ENCODE measurements at regions not wholly inside any gene's neighbourhood (a gene's known extent, or its start where the extent isn't known, plus 50 kb on each side); places are given as distances from the start of the nearest gene placed in this dataset.

DNA sequence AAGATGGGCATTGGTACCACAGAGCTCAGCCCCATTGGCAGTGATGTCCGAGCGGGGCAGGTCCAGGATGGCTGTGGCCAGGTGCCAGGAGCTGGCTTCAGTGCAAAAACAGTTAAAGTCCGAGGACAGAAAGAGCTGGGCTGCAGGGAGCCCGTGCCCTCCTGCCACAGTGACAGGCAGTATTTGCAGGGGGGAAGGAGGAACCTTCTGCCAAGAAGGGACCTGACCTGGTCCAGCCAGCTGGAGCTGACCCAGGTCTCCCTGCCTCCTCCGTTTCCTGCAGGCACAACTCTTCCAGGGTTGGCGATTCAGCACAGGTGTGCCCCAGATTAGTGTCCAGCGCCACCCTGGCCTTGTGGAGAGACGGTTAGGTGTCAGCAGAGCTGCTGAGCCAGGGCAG is 199.0 kb downstream of the ENGASE start:
- DNase-seq = no peak

DNA sequence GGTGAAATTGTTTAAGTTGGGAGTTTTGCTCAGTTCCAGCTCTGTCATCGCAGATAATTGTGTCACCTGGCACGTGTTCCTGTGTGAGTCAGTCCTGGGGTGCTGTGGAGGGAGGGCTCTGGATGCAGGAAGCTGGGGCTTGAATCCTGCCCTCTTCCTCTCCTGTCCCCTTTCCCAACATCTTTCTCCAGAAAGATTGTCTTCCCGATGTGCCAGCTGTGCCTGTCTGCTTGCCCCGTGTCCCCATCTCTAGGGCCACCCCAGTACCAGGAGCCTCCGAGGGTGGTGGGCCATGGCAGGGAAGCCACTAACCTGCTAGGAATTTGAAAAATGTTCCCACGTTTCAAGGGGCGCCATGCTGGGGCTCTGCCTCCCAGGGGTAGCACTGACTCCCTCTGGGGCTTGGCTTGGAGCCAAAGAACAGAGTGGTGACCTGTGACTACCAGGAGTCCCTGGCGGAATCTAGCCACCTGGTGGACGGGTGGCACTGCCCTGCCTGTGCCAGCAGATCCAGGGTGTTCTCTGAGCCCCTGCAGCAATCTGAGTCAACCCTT is 198.1 kb downstream of the ENGASE start:
- no peak for DNase-seq

DNA sequence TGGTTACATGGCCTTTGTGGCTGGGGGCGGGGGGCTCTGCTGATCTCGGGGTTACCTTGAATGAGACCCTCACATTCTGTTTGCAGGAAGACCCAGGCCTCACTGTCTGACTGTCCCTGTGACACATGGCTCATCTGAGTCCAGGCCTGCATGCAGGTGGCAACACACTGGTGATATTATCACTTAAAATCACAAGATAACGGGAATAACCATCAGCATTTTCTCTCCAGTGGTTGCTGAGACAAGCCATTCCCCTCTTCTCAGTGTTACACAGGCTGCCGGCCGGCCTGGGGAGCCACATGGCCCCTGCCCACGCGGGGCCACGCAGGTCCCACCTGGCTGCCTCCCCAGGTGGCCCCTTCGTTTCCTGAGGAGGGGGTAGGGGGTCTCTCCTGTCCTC is 197.6 kb downstream of the ENGASE start:
- DNase-seq = no peak

DNA sequence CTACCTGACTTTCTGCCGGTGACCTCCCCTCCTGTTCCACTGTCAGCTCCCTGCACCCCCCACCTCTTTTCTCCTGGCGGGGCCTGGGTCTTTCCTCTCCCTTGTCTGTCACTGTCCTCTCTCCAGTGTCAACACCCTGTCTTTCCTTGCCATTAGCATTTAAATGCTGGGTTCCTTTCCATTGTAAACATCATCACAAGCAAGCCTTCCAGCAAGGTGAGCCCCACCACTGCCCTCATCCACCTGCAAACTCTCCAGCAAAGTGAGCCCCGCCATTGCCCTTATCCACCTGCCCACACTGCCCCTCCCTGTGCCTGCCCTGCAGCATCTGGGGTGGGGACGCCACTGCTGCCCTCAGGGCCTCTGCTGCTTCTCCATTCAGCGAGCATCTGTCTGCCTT is 195.0 kb downstream of the ENGASE start:
- DNase-seq = no peak

DNA sequence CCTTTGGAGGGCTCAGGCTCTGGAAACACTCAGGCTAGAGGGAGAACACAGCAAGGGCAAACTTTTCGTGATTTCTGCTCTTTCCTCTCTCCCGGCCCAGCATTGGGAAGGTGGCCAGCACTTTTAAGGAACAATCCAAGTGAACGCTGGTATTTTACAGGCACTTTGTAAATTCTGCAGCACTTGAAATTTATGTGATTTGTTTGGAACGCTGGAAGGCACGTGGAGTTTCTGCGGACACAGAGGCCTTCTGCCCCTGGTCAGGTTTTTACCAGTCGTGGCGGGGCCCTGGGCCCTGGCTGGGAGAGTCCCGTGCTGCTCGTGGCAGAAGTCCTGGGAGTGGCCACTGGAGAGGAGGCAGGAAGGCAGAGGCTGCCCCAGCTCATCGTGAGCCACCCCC is 188.6 kb downstream of the ENGASE start:
- DNase-seq = no peak

DNA sequence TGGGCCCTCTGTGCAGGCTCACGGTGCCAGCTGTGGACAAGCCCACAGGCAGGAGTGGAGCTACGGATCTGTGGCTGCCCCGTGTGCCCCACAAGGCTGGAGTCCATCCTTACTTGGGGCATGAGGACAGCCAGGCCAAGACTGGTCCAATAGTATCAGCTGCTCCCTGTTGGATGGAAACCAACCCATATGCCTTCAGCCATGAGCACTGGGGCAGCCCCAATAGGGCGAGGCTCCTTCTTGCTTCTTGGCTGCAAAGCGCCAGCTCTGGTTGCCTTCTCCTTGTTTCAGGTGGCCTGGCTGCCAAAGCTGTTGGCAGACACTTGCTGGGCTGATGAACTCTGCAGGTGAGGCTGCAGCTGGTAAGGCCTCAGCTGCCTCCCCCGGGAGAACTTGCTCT is 188.0 kb downstream of the ENGASE start:
- no peak for DNase-seq

DNA sequence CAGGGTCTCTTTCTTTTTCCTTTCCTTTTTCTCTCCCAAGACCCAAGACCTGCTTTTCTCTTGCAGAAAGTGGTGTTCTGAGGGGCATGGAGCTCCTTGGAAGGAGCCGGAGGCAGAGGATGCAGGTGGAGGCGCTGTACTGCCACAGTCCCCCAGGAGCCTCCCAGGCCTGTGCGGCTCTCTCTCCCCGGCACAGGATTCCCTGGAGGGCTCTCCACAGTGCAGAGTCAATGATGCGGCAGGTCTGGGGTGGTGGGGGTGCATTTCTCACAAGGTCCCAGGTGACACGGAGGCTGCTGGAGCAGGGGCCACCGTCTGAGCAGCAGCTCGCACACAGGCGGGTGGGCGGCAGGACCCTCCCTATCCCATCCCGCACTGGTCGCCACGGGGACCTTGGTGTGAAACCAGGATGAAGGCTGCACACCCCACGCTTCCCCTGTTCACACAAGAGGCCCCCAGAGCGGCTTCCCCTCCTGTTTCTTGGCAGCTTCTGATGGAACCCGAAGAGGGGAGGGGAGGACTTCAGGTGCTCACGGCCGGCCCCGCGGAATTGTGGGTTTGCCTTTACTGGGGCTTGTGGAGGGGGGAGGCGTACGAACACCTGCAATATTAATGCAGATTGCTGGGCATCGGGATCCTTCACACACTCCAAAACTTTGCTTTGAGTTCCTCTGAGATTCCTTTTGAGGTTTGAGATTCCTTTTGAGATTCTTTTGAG is 186.9 kb downstream of the ENGASE start:
- no peak for DNase-seq

DNA sequence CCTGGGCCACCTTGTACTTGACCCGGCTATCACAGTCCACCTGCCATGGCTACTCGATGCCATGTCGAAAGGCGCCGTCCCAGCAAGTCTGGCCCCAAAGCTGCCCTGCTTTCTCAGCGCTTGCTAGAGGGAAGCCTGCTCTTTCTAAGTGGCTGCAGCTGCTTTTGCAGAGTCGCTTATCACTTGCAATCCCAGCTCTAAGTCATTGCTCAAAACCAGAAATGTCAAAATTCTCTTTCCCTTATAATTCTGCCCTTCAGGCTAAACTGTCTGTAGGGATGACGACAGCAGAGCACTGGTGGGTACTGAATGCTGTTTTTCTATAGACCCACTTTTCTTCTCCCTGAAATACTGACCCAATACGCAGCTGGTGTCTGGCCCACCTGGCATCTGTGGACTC is 184.2 kb downstream of the ENGASE start:
- DNase-seq = no peak

DNA sequence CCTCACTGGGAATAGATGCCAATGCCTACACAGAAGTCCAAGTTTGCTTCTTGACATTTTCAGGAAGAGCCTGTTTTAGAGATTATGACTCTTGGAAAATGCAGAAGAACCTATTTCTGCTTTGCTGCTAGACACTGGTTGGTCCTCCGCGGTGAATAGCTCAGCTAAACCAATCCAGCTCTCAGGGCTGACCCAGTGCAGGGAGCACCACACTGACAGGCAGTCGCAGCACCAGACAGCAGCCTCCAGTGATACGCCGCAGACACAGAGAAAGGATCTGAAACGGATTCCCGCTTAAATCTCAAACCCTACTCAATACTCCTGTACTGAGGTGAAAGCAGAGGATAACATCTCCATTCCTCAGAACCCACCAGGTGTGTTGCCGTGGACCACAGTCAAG is 183.4 kb downstream of the ENGASE start:
- no peak for DNase-seq

DNA sequence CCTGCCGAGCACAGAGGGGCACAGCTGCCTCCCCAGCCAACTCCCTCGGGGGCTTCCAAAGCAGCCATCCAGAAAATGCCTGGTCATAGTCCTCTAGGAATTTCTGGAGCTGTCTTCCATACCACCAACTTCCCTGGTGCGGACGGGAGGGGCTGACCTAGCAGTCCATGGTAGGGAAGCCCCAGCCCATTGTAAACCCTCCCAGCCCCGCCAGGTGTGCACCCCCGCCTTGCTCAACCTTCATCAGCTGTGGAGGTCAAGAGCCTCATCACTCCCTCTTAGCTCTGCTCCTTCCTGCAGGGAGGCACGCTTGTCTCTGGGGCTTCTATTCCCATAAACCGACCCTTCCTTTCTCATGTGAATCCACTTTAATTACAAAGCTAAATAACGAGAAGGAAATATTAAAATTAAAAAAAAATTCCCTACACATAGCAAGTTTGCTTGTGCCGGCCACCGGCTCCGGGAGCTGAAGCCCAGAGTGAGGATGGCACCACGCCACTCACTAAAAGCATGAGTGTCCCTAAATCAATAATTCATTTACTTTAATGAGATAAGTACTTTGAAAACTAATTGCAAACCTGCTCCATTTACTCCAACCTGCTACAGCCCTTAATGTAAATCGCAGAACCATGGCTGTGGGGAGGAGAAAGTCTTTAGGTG is 181.4 kb downstream of the ENGASE start:
- DNase-seq = no peak

DNA sequence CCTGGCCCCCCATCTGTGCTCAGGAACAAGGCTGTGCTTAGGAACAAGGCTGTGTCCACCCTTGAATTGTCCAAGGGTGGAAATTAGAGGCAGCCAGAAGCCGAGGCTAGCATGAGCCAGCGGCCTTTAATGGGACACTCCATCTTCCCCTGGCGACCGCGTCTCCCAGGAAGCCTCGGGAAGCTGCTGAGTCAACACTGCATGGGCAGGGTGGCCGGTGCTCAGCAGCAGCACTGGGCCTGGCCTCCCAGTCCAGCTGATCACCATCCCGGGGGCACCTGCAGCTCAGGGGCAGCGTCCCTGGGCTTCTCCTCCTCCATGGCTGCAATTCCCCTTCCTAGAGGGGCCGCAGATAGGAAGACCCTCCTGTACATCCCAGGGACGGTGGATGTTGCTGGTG is 180.8 kb downstream of the ENGASE start:
- no peak for DNase-seq

DNA sequence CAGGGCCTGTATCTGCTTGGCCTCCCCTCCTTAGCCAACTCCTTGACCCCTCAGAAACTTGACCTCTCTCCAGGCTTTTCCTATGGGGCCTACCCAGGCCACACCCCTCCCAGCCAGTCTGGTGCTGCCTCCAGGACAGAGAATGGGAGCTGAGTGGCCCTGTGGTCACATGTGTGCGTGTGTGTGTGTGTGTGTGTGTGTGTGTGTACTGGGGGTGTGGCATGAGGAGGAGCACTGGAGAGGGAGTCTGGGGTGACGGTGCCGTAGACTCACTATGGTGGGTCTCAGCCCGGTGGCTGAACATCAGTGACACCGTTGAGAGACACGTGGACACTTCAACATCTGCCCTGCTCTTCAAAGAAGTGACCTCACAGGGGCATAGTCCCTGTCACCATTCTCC is 180.4 kb downstream of the ENGASE start:
- no peak for DNase-seq

DNA sequence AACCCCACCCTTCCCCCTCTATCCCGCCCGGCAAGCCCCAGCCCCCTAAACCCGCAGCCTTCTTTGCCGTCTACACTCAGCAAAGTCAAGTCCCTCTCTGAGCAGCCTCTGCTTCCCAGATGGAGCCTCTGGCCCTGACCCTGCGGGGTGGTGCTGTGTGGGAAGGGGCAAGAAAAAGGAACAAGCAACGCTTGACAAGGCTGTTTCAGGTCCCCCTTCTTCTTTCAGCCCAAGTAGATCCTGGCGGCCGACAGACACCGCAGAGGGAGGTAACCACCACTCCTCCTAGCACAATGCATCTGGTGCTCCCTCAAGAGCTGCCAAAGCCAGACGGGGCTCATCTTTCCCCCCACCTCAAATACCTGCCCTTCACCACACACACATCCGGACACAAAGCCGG is 178.3 kb downstream of the ENGASE start:
- DNase-seq = no peak

DNA sequence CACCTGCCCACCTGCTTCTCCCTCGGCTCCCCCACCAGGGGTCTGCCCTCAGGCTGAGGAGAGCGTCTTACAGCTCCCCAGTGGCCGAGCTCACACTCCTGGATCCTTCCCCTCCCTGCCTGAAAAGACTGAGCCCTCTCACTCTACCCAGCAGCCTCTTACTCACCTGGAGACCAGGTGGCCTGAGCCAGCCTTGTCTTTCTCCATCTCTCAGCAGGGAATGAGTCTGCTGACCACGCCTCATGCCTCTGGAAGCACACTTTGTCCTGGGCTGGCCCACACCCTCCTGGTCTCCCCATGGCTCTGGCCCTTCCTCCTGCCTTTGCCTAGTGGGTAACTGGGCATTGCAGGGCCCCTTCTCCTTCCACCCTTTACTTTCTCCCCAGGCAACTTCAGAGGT is 177.2 kb downstream of the ENGASE start:
- no peak for DNase-seq

DNA sequence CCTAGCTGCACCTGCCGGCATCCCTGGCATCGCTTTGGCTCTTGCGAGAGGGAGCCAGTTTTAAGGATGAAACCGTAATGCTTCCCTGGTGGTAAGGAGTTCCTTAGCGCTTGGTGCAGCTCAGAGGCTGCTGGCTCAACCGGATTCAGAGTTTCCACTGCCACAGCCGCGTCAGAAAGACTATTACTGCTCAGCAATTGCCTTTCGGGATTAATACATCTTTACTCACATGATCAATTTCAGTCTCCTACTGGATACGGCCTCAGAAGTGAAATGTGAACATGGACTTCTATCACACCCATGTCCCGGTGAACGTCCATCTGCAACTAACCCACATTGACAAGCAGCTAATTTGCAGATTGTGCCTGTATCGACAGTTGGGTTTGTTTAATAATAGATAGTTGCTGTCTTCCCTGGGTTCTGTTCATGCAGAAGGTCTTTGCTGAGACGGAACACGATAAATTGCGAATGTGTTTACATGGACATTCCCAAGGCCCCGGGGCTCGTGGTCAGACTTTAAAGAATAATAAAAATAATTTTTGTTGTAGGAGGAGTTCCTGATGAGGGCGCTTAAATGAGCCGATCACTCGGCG is 175.4 kb downstream of the ENGASE start:
- DNase-seq = no peak

DNA sequence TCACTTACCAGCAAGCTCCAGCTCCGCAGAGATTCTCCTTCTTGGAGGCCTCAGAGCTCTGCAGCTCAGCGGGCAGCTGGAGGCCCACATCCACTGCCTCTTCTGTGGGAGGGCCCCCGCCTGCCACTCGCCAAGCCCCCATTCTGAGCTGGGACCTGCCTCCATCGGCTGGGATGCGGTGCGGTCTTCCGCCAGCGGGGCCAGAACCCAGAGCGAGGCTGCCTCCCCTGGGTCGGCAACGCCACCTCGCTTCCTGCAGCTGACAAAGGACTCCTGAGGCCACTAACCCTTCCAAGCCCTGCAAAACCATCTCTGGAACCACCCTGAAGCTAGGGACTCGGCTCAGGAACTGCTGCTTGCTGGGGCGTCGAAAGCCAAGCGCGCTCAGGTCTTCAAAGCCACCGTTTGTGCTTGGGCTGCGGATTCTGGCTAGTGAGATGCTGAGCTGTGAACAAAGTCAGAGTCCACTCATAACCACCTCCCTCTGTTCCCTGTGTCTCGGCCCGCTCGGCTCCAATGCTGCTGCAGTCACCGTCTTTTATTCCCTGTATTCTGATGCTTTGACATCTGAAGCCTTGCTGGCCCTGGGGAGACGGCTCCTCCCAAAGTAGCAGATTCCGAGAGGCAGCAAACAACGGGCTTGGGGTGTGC is 174.3 kb downstream of the ENGASE start:
- no peak for DNase-seq

DNA sequence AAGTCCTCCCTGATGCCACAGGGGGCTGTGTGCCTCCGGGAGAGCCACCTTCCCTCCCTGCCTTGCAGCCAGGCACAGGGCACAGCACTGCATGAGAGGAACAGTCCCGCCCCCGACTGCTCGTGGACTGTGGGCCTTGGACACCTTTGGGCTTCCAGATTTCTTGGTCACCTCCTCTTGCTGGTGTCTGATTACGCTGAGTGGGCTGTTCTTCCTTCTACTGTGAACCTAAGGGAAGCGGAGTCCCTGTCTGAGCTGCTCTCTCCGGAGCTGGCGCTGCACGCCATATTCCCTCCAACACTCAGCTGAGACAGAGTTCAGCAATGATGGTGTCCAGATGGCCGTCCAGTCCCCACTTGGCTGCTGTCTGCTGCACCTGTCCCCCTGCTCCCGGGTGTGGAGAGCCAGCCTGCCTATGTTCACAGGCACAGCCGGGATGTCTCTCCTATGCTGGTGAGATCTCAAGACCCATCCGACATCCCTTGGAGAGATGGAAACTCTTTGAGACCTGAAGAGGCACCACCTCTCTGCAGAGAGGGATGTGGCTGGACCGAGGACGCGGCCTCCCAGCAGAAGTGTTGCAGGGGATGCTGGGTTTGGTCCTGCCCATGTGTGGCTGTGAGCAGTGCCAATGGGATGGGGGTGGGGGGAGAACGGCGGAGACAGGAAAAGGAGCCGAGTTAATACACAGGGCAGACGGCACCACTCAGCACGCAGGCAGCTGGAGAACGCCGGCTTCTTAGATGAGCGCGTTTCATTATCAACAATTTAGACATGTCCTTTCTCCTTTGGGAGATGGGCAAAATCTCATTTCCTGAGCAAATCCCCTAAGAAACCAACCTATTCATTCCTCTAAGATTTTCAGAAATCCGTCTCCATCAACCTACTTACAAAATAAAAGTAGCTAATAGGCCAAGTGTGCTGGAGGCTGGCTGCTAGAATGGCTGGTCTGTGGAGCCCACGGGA is 171.9 kb downstream of the ENGASE start:
- no peak for DNase-seq

DNA sequence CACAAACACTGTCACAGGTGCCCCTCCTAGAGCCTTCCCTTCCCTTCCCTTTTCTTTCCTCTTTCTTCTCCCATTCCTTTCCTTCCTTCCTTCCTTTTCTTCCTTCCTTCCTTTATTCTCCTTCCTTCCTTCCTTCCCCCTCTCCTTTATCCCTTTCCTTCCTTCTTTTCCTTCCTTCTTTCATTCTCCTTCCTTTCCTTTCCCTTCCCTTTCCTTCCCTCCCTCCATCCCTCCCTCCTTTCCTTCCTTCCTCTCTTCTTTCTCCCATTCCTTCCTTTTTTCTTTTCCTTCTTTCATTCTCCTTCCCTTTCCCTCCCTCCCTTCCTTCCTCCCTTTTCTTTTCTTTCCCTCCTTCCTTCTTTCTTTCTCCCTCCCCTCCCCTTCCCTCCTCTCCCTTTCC is 170.0 kb downstream of the ENGASE start:
- no peak for DNase-seq

DNA sequence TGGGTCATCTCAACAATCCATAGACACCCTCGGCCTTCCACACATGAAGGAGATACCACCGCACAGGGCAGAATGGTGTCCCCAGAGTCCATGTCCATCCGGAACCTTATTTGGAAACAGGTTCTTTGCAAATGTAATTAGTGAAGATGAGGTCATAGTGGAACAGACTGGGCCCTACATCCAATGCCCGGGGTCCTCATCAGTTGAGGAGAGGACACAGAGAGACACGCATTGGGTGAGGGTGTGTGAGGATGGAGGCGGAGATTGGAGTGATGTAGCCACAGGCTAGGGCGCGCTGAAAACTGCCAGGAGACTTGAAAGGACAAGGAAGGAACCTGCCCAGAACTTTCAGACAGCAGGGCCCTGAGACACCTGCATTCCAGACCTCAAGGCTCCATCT is 169.4 kb downstream of the ENGASE start:
- DNase-seq = no peak

DNA sequence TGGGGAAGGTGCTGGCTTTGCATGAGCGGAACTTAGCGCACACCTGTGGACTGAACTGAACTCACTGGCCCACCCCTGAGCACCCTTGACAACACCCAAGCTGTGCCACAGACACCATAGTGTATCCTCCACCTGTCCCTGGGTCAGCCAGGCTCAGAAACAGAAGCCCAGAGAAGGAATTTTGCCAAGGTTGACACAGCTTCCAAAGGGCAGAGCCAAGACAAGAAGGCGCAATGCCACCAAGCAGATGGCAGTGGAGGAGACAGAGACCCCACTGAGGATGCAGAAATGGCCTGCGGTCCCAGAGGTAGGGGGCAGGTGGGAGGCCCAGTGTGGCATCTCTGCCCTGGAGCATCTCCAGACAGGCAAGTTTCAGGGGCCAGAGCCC is 169.0 kb downstream of the ENGASE start:
- DNase-seq = no peak

DNA sequence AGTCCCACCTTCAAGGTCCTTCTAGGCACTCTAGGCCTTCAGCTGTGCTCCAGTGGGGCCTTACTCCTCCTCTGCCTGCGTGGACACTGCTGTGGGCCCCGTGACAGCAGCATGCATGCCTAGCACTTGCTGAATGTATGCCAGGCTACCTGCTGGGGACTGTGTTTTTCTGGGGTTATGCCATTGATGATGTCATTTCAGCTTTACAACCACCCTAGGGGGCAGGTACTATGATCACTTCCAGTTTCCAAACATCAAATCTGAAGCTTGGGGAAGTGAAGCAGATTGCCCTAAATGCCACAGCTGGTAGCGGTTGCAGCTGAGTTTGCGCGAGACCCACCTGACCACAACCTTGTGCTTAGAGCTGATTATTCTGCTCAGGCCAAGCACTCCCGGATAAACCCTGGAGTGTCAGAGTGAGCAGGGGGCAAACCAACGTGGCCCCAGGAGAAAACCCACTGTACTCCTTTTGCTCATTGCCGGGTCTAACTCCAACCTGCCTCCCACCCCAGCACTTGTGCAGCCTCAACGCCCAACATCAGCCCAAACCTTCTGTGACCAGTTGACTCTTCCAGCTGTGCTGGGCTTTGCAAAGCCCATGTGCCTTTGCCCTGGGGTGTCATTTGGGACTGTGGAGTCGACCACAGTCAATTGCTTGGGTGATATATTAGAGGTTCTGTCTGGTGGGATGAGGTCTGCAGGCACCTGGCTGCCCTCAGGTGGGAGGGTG is 168.4 kb downstream of the ENGASE start:
- DNase-seq = no peak

DNA sequence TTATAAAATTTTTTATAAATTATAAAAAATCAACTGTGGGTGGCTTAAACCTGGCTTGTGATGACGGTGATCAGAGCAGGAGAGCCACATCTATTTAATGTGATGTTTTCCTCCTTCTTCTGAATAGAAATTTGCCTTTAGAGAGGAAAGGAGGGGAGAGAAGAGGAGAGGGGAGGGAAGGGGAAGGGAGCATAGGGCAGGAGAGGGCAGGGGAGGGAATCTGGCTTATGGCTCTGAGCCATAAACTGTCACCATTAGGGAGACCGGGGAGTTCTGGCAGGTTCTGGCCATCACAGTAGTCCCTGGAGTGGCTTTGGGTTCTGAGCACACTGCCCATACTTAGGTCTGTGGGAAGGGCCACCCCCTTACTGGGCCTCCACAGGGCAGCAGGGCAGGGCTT is 167.8 kb downstream of the ENGASE start:
- DNase-seq = no peak
